GM18868 (cell line): ENCODE measurements at regions not wholly inside any gene's neighbourhood (a gene's known extent, or its start where the extent isn't known, plus 50 kb on each side); places are given as distances from the start of the nearest gene placed in this dataset.
A peak's percentile ranks its signal among the peaks of the same experiment; 100 is the strongest.

Experiments used
- ATAC-seq: cut with Tn5 transposase; IDR thresholded peaks from one replicate; pipeline ENCODE4 v1.9.1; 2021; ENCODE audit warnings: mild to moderate bottlenecking, moderate library complexity; ENCODE audit not compliant: unreplicated experiment

DNA sequence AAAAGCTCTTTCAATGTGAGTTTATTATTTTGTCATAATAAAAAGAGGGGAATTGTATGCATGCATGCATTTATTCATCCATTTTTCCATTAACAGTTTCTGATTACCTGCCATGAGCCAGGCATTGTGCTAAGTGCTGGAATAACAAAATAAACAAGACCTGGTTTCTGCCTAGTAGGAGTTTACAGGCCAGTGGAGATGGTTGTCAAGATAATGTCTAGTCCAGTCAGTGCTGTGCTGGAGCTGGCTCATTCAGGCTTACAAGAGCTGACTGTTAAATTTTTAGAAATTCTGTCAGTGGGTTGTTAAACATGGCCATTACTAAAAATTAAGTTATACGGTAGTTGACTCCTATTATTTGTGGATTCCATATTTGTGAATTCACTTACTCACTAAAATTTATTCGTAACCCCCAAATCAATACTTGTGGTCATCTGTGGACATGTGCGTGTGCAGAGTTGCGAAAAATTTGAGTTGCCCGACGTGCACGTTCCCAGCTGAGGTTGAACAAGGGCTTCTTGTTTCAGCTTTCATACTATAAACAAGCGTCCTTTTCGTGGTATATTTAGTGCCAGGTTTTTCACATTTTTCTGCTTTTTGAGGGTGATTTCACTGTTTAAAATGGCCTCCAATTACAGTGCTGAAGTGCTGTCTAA, 172.3 kb upstream of the RPS6KA3 start:
- ATAC-seq, result no peak

- peak; percentile 45 for ATAC-seq
Measured at GRCh38 chrX:20437683-20438082, 171.0 kb upstream of the RPS6KA3 start.

DNA sequence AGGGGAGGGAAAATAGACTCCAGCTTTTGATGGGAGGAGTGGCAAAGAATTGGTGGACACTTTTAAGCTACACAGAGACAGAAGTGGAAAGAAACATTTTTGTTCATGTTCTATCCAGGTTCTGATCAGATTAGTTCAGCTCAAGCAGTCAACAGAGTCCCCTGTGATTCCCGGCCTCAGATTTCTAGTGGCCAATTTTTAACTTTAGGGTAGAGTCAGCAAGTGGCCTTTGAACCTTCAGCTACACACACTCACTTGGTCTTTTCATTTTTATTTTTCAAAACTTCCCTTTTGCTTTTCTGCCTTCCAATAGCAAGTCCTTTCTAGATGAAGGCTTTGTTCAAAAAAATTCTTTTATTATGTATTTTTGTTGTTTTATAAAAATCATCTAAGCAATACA, 169.2 kb upstream of the RPS6KA3 start:
- no peak for ATAC-seq

GRCh38 chrX:20434986-20435385, 168.3 kb upstream of the RPS6KA3 start:
- ATAC-seq, result no peak

DNA sequence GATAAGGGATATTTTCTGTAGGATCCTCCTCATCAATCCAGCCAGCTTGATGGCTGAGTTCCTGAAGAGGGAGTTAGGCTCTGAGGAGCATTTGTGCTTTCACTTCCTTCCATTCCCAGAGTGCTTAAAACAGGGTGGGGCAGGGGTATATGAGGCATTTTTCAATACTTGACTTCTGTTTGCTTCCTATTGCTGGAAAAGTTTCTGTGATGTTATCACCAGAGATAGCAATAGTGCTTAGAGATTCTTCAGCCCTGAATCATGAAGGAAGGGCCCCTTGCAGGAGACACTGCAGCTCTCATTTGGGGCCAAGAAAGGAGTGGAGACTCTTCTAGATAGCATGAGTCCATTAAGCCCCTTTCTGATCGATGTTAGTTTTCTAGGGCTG, 166.7 kb upstream of the RPS6KA3 start:
- ATAC-seq, result no peak

DNA sequence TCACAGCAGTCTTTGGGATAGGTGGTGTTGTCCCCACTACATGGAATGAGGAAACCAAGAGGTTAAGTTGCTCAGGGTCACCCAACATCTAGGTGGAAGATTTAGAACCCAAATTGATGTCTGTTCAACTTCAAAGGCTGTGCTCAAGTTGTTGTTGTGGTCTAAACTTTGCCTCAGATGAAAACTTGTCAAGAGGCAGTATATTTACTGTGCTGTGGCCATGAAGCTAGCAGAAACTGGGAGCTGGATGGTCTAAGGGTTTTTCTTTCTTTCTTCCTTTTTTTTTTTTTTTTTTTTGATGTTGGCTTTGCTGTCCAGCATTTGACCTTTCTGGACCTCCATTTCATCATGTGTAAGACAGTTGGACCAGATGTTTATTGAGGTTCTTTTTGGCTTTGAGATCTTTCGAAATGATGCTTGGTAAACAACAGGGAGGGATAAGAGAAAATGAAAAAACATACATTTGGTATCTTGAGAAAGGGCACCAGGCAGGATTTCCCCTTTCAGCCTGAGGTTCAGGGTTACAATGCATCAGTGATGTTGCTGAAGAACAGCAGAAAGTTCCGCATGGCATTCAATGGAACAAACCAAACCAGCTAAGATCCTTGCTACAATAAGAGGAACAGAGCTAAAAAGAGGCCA, 166.2 kb upstream of the RPS6KA3 start:
- ATAC-seq, result peak; percentile 68

- no peak for ATAC-seq
Measured at GRCh38 chrX:20432048-20432447, 165.3 kb upstream of the RPS6KA3 start.

GRCh38 chrX:20431486-20431885, 164.8 kb upstream of the RPS6KA3 start:
- no peak for ATAC-seq

- peak; percentile 86 for ATAC-seq
Measured at GRCh38 chrX:20427173-20427770, 160.6 kb upstream of the RPS6KA3 start.

DNA sequence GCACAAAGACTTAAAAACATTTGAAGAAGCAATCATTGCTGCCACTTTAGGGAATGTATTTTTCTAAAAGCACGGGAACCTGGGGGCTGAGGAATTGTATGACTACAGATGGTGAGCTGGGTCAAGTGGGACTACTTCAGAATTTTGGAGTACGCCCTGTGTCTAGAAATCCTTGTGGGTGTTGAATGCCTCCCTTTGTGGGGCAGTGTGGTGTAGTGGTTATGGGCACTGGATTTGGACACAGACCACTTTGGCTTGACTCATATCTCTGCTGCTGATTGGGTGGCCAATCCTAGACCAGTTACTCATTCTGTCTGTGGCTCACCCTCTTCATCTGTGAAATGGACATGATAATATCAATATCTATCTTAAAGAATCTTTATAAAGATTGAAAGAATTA, 155.0 kb upstream of the RPS6KA3 start:
- no peak for ATAC-seq

GRCh38 chrX:20421275-20421674, 154.6 kb upstream of the RPS6KA3 start:
- ATAC-seq, result no peak

GRCh38 chrX:20420058-20420457, 153.3 kb upstream of the RPS6KA3 start:
- ATAC-seq, result no peak

- peak; percentile 83 for ATAC-seq
Measured at GRCh38 chrX:20418379-20419150, 151.9 kb upstream of the RPS6KA3 start.

- no peak for ATAC-seq
Measured at GRCh38 chrX:20414762-20415445, 148.2 kb upstream of the RPS6KA3 start.

GRCh38 chrX:20414066-20414465, 147.4 kb upstream of the RPS6KA3 start:
- ATAC-seq, result no peak

GRCh38 chrX:20412871-20413486, 146.3 kb upstream of the RPS6KA3 start:
- ATAC-seq, result peak; percentile 79

GRCh38 chrX:20410540-20410939, 143.8 kb upstream of the RPS6KA3 start:
- ATAC-seq, result no peak

DNA sequence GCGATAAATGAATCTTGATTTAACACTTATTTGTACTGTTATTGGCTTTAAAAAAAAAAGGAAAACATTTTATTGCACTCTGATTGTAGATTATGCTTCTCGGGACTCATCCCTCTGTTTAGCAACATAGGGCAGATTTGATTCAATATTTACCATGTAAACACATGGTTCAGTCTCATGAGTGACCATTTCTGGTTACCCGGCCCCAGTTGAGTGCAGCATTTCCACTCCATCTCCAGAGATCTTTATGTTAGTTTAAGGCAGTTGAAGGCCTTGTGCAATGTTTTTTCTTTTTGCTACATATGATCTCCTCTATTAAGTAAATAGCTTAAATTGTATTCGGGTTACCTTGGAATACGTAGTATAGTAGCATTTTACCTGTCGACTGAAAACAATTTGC, 143.3 kb upstream of the RPS6KA3 start:
- ATAC-seq, result no peak

DNA sequence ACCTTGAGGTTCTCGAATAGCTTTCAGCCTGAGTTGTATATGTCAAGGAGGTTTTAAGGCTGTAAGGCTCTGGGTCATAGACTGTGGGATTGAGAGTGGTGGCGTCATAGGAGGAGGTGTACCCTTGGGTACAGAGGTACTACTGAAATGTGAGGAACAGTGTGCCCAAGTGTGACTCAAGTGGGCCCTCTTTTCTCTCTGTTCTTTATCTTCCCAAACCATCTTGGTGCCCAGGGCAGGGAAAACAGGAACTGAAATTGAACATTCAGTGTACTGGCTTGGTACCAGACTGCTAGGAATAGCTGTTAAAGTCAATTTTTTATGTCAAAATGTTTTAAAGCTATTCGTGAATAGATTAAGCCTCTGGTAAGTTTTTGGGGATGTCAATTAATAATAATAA, 136.2 kb upstream of the RPS6KA3 start:
- ATAC-seq, result no peak

GRCh38 chrX:20399728-20400414, 133.2 kb upstream of the RPS6KA3 start:
- ATAC-seq, result no peak
